GM21367 (cell line): ENCODE measurements at regions not wholly inside any gene's neighbourhood (a gene's known extent, or its start where the extent isn't known, plus 50 kb on each side); places are given as distances from the start of the nearest gene placed in this dataset.
A peak's percentile ranks its signal among the peaks of the same experiment; 100 is the strongest.

ENCODE experiments used
- ATAC-seq: cut with Tn5 transposase; IDR thresholded peaks from one replicate; pipeline ENCODE4 v1.9.1; 2021; ENCODE audit not compliant: unreplicated experiment

DNA sequence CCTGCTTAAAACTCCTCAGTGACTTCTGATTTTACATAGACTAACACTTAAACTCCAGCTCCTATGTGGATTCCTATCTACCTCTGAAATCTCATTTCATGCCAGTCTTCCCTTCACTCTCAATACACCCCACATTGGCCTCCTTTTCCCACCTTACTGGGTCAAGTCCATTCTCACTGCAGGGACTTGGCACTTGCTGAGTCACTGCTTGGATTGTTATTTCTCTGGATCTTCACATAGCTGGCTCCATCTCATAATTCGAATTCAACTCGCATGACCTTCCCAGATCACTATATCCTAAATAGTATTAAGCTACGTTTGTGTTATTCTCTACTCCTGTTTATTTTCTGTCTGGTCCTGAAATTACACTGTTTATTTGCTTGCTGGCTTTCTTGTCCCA lies 59.6 kb upstream of the FRMD4B start:
- ATAC-seq = no peak

DNA sequence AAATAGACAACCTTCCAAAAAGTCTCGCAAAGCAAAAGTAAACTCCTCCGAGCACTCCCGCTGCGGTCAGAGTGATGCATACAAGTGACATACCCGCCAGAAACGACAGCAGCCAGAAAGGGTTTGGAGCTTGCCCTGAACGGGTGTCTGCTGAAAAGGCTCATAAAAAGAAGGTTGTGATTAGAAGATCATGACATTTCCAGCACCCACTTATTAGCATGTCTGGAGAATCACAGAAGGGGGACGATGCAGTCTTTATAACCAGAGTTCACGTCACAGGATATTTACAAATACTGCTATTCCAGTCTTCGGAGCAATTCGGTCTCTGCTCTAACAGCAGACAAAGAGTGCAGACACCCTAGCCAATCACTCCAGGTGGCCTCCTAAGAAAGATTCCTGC lies 59.1 kb upstream of the FRMD4B start:
- no peak for ATAC-seq

DNA sequence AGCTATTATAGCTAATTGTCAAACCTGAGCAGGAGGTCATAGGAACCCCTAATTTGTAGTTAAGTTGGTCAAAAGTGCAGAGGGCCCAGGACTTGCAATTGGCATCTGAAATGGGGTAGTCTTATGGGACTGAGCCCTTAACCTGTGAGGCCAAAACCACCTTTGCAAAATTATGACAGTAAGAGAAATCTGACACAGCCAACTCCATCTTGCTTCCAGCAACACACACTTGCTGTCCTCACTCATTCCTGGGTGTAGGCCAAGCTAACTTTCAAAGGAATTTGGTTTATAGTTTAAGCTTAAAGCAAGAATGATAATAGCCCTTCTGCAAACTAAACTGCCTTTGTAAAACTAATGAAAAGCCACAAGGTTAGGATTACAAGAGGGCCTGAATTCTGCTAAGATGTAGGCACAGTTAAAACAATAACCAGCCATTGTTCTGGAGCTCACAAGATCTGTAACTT lies 57.6 kb upstream of the FRMD4B start:
- no peak for ATAC-seq

DNA sequence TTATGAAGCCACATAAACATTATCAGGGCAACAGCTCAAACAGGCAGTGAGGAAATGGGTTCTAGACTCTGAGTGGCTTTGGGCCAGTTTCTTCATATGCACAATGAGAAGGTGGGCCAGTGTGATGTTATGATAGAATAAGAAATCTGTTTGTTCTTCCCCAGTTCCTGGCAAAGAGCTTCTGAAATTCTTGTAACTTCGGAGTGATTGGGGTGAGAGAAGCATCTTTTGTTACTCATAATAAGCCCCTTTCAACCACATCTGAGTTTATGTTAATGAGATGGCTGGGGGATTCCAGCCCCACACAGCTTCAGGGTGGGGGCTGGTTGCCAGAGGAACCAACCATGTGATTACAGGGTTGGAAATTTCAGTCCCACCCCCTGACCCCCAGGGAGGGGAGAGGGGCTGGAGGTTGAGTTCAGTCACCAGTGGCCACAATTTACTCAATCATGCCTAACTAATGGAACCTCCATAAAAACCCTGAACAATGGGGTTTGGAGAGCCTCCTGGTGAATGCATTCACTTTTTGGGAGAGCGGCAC lies 57.0 kb upstream of the FRMD4B start:
- ATAC-seq = no peak

DNA sequence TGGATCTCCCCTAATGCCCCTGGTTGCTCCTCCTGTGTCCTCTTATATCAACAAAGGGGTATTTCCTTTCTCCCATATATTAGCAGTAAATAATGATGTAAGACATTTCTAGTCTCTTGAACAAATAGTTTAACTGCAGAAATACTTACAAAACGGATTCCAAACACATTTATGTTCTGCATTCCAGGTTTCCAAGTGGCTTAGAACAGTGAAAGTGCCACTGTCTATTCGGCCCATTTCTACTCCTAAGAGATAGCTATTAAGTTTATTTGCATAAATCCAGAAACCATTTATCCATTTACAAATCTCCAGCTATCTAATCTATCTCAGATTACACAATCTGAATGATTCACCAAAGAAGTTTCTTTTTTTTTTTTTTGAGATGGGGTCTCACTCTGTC lies 55.8 kb upstream of the FRMD4B start:
- no peak for ATAC-seq

DNA sequence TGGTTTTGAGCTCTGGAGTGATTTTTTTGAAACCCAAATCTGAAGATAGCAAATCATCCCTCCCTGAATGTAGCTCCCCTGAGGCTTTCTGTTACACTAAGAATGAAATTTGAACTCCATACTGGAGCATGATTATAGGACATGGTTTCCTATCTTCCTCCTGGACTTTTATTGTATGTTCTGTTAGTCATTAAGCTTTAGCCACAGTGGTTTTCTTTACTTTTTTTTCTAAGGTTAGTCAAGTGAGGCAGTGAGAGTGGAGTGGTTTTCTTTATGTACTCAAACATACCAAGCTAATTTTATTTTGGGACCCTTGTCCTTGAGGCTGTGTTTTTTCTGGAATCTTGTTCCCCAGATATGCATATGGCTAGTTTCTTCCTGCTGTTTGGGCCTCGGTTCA lies 55.2 kb upstream of the FRMD4B start:
- no peak for ATAC-seq

DNA sequence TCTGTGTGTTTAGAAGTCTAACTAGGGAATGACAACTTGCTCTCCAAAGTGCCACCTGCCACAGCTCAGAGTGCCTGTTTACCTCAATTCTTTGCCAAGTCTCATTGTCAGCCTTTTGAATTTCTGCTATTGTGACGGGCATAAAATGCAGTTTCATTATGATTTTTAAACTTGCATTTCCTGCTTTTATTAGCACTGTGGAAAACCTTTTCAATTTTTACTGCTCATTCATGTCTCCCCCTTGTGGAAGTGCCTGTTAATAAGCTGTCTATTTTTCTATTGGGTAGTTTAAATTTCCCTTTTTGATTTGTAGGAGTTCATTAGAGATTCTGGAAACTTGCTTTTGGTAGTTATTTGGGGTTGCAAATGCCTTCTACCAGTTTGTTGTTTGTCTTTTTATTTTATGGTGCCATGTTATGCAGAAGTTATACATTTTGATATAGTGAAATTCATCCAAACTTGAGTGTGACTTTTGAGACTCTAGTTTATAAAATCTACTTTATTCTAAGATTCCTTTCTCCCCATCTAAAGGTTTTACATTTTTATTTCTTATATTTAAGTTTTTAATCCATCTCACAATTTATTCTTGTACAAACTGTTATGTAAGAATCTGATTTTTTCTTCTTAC lies 53.9 kb upstream of the FRMD4B start:
- ATAC-seq = peak; percentile 40

DNA sequence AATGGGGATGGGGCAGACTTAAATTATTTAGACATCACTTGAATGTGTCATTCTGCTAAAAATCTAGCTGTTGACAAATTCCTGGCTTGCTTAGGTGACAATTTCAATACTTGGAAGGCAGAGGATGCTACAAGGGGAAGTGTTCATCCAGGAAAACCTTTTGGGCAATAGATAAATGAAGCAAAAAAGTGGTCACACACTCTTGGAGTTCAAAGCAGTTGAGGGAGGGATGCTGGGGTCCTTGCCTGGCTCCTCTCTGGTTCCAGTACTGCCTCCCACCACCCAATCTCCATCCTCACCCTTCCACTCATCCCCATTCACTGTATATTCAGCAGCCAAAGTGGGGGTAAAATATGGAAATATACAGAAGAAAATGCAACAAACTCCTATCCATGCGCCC lies 52.6 kb upstream of the FRMD4B start:
- no peak for ATAC-seq

DNA sequence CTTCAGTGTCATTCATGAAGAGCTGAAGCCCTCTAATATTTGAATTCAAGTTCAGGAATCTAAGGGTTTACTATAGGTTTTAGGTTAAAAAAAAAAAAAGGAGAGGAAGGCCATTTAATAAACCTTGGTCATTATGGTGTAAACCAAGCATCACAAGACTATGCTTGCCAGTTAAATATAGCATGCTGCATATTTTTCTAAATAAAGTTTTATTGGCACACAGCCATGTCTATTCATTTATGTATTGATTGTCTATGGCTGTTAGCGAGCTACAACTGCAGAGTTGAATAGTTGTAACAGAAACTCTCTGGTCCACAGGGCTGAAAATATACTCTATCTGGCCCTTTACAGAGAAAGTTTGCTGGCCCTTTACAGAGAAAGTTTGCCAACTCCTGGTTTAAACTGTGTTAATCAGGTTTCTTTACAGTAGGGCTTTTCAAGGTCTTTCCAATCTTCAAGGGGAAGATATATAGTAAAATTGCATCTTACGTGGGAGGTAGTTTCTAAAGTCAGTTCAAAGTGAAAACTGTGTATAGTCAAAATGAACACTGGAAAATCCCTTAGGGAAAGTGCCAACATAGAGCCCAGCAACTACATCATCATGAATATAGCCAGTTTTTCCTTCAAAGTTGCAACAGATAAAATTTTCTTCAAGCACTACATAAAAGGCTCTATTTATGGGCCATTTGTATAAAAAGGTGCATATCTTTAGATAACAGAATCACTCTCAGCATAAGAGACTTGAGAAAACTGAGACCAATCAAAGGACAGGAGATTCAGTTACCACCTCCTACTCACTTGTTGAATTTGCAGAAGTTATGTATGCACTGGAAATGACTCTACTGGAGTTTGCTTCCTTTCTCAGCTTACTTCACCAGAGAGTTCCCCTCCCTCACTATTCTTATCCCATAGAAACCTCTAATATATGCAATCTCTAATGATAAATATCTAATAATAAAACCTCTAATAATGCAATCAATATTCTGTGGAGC lies 49.7 kb upstream of the FRMD4B start:
- ATAC-seq = no peak
